HG03103 (cell line): ENCODE measurements at regions not wholly inside any gene's neighbourhood (a gene's known extent, or its start where the extent isn't known, plus 50 kb on each side); places are given as distances from the start of the nearest gene placed in this dataset.

ENCODE experiments used
- ATAC-seq: cut with Tn5 transposase; IDR thresholded peaks from one replicate; pipeline ENCODE4 v1.9.1; 2021; ENCODE audit warnings: low read depth; ENCODE audit not compliant: unreplicated experiment

DNA sequence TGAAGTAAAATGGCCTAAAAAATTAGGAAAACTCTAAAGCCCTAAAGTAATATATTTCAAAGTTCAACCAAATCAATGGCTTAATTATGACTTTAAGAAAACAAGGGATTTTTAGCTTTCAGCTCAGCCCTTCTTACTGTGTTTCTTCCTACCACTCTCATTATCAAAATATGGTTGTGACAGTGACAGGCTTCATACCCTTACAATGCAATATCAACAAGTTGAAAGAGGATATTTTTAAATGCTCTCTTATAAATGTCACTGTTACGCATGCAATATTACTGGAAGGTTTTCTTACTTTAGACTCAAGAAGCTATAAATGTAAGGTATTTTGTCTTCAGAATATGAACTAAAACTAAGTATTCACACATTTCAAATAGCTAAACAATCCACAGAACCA lies 1225.7 kb upstream of the MIR17HG start:
- no peak for ATAC-seq

DNA sequence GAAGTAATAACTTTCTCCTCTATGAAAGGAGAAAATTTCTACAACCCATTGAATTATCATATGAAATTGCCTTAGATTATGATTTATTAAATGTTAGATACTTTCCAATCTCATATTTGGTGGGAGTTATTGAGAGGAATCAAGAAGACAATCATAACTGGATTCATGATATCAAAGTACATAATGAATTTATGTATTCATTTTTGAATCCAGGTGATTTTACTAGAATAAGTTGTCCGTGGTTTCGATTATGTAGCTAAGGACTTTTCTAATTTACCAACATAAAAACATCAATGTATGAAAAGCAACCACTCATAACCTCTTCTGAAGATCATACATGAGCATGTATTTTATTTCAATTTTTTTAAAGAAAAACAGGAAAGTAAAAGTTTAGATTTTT lies 1225.0 kb upstream of the MIR17HG start:
- no peak for ATAC-seq

DNA sequence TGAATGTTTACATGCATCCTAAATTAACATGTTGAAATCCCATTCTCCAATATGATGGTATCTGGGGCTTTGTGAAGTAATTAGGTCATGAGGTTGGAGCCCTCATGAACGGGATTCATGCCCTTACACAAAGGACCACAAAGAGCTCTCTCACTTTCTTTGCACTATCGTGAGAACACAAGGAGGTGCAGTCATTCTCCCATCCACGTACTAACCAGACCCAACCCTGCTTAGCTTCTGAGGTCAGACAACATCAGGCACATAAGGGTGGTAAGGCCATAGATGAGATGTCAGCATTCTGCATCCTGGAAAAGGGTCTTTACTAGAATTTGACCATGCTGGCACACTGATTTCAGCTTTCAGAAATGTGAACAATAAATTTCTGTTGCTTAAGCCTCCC lies 1211.9 kb upstream of the MIR17HG start:
- ATAC-seq: no peak

DNA sequence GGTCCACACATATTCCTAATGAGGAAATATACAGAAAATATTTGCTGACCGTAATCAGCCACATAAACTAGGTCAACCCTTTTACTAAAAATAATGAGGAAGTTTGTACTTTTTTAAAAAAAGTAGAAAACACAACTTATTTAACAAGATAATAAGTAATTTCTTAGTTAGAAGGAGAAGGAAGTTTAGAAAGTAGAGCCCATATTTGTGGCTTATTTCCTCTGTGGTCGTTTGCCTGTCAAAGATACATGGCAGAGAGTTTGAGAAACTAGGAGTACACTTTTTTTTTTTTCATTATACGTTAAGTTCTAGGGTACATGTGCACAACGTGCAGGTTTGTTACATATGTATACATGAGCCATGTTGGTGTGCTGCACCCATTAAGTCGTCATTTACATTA lies 1205.2 kb upstream of the MIR17HG start:
- ATAC-seq: no peak

DNA sequence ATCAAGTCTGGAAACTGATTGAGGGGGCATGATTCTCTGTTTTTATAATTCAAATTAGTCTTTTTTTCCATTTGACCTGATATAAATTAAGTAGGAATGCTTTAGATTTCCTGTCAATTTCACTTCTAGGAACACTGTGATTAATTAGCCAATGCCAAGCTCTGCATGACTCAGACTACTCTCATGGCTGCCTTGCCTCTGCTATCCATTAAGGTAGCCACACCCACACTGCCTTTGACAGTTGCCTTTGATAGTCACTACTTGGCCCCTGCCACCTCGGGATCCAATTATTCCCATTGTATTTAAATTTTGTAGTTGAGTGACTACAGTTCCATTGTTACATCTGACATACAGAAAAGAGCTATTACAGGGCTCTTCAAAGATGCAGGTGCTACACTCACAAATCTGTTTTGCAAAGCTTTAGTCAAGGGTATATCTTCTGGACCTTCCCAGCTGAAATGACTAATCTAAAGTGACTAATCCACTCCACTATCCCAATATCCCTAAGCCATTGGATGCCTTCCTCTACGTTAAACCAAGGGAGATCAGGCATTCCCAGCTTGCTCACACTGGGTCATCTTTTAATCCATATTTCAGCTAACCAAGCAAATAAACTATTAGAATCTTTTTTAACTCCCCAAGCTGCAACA lies 1193.1 kb upstream of the MIR17HG start:
- ATAC-seq: no peak

DNA sequence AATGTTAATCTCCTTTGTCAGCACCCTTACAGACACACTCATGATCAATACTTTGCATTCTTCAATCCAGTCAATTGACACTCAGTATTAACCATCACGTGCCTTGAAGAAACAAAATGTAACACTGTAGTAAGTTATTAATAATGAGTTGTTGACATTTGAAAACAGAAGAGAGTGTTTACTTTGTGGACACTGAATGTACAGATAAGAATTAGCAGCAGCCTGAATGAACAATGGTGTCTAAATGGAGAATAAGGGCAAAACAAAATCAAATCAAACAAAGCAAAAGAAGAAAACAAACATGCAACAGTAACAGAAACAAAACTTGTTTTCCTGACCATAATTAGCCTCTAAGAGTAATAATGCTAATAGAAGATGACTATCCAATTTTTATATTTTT lies 1191.1 kb upstream of the MIR17HG start:
- no peak for ATAC-seq

DNA sequence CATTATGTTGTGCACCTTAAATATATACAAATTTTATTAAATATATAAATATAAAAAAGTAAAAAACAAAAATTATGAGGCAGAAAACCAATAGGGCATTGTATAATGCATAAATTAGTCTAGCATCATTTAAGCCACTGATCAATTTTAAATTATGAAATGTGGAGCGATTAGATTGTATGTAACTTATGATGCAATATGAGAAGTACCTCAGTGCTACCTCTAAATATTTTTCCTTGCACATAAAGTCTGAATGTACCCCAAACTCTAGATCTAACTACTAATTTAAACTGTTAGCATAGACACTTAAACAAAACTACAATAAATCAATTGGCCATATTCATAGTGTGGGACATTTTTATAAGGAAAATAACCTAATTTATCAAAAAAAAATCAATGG lies 1178.5 kb upstream of the MIR17HG start:
- no peak for ATAC-seq

DNA sequence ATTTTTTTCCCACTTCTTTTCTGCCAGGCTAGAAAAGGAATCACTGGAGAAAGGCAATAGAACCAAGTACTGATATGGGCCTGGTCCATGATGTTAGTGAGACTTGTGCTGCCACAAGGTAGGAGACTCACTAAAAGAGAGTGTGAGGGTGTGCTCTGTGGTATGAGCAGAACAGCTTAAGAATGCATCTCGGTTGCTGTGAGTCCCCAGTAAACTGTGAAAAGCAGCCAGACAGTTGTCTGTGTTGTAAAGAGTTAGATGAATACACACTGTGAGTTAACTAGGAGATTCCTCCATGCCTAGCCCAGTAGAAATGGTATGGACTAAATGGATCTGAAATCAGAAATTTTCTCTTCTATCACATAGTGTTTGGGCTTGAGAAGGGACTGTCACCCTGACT lies 1177.3 kb upstream of the MIR17HG start:
- no peak for ATAC-seq

DNA sequence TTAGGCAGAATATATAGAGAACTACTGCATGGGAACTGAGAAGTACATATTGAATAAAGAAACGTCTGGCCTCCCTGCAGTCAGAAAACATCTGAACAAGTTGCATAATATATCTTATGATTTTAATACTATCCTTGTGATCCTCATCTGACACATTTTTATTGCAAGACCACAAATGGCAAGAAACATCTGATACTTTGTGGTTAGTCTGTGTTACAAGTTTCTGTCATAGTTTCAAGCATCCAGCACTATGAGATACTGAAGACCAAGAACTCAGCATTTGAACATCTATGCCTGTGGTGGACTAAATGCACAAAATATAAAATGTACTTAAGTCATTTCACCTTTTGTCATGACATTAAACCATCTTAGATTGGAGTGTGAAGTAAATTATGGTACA lies 1175.8 kb upstream of the MIR17HG start:
- no peak for ATAC-seq

DNA sequence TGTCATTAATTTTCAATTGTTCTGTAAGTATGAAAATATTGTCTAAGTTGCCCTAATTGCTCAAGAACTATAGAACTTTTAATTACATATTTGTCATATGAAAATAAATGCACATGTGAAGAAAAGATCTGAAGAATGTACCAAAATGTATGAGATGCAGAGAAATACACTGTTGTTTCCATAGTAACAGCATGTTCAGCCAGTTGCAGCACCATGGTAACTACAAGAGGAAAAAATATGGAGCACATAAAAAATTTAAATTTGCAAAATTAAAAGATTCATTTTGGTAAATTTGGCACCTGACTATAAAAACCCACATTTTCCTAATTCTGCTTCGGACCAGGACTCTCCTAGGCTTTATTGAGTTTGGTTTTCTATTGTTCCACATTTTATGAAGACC lies 1170.0 kb upstream of the MIR17HG start:
- ATAC-seq: no peak

DNA sequence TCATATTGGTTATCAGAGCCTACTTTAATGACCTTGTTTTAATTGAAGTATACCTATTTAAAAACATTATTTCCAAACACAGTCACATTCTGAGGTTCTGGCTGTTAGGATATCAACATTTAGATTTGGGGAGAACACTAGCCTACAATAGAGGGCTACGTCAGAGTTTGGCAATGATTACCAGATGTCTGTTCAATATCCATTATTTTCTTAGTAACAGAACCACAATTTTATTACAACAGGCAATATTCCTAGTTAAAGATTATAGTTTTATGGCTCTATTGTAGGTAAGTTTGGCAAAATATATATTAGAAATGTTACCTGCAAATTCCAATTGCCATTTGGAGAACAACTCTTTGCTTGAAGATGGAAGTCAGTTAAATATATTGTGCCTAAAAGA lies 1163.1 kb upstream of the MIR17HG start:
- ATAC-seq: no peak

DNA sequence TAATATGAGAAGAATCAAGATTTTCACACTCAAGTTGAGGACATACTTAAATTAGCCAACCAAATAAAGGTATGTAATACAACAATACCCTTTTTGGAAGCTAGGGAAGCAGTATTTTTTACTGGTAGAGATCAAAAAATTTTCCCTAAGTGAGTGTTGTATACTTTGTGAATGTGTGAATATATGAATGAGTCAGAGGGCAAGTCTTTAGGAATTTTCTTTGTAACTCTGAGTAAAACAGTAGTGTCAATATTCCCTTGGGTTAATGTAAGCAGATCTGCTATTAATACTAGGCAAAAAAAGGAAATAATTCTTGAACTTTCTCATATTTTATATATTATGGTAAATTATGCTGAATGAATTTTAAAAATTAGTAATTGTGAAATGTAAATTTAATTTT lies 1161.8 kb upstream of the MIR17HG start:
- no peak for ATAC-seq

DNA sequence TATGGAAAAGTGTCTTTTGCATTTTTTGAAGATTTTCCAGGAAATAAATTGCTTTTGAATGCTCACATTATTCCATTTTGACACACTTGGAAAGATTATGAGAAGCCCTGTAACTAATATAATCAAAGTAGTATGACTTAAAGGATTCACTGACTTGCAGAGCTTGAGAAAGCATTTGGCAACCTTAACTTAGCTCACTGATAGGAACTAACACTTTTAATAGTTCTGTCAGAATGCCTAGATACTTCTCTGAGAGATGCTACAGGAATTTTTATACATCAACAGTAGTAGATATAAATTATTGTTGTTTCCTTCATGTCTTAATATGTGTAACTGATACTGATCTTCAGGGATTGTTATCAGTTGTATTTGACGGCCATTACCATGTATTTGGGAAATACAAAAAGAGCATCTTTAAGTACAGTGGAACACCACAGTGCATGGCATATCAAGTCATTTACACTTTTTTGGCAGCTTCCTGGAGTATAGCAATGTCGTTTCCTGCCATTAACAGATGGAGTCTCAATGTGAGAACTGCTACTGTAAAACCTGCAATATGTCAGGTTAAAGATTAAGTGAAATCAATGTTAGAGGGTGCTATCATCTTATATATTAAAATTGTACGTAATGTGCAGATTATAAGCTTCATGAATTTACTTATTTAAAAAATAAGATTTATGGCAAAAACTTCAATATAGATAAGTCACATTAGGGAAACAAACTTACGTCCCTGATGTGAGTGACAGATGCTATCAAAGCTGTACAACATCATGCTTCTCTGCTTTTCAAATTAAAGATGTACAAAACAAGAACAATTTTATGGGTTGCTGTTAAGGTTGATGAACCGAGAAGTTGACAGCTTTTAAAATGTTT lies 1159.8 kb upstream of the MIR17HG start:
- no peak for ATAC-seq

DNA sequence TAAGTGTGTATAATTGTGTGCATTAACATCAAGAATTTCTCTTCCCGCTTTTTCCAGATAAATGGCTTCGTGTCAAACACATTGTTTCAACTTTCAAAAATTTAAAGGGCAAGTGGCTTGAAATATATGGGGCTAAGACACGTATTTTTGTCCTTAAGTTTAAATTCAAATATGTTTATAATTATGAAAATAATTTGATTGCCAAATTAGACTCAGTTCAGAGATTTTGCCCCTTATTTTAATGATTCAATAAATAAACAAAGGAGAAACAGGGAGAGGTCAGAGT lies 1159.2 kb upstream of the MIR17HG start:
- no peak for ATAC-seq

DNA sequence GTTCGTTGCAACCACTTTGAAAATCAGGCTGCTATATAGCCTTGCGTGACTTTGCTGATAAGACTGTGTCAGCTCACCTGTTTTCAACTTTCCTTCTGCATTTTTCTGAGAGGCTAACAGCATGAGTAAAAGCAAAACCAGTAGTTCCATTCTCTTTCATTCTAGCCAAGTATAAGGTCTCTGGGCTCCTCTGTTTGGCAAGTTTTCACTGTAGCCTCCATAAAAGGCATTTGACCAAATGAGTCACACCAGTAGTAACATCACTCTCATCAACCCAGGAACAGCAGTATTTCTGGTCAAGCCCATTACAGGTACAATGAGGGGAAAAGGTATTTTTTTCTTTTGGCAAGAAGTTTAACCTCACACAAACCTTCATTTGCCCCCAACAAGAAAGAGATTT lies 1149.8 kb upstream of the MIR17HG start:
- ATAC-seq: no peak

DNA sequence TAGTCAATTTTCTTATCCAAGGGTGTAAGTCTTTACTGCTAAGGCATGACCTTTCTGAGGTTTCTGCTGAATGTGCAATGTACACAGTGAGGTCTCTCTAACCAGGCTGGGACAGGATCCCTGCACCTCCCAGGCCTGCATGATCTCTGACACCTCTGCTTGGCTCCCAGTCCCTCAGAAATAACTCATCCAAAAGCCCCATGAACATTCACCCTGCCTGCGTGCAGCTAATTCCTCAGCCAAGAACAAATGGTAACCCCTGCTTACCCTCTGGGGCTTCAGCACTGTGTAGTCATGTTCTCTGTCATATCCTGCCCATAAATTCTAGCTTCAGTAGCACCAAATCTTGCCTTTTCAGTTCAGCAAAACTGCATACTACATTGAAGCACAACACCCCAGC lies 1146.3 kb upstream of the MIR17HG start:
- ATAC-seq: no peak

DNA sequence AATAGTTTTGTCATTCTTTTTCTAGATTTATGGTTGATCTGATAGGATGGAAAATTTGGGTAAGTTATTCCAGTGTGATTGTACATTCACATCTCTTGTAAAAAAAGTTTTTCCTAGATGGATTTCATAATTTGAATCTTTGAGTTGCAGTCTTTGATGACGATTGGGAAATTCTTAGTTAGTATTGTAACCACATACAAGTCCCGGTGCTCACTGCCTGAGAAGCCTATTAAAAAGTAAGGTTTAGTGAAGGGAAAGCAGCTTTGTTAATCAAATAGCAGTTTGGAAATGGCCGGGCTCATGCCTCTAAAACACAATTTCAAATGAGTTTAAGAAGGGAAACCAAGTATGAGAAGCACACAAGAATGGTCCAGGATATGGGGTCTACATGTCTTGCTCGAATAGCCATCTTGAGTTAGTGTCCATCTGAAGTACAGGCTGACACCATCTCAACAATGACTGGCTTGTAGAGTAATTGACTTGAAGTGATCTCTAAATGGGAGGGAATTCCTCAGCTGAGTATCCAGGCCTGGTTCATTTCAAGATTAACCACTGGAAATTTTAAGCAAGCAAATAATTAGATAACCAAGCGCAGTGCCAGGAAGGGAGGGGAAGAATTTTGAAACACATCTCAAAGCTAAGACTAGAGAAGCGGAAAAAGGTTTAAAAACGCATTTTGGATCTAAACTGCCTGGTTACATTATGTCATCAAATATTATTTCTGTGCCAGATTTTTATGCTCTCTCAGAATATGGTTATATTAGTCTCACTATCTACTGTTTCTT lies 1145.6 kb upstream of the MIR17HG start:
- no peak for ATAC-seq

DNA sequence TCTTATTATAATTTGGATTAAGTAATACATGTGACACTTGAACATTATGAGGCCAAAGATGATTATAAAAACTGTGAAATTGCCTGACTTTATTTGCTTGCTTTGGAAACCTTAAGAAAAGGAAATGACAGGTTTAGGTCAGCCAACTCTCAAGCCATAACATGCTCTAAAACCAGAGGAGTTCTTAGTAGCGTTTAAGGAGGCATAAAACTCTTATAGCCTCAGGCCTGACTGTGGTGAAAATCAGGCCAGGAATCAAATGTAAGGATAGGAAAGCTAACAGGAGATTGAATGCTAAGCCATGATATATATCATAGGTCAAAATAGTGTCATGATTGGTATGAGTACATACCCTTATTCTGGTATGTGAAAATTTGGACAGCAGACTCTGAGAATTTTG lies 1142.4 kb upstream of the MIR17HG start:
- ATAC-seq: no peak

DNA sequence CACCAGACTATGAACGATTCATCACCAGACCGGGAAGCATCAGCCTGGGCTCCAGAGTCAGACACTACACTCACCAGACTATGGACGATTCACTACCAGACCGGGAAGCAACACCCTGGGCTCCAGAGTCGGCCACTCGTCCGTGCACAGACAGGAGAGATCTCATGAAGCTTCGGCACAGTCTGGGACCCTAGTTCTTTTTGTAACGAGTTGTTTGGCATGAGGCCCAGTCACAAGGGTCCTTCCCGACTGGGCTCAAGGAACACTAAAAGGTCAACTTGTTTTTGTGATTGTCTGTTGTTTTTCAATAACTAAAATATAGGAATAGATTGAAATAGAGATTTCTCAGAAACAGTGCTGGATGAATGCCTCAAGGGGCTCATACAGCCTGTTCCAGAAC lies 1141.6 kb upstream of the MIR17HG start:
- no peak for ATAC-seq

DNA sequence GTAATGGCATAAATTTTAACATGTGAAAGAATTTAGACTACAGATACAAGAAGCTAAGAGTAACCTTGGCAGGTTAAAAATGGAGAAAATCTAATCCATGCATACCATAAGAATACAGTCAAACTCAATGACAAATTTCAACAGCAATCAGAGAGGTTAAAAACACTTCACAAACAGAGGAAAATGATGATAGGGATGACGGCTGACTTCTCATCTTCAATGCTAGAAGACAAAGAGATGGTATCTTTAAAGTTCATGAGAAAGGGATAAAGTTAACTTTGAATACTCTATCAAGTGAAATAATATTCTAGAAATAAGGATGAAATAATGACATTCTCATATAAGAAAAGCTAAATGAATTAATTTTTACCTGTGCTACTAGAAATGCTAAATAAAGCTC lies 1130.2 kb upstream of the MIR17HG start:
- ATAC-seq: no peak

DNA sequence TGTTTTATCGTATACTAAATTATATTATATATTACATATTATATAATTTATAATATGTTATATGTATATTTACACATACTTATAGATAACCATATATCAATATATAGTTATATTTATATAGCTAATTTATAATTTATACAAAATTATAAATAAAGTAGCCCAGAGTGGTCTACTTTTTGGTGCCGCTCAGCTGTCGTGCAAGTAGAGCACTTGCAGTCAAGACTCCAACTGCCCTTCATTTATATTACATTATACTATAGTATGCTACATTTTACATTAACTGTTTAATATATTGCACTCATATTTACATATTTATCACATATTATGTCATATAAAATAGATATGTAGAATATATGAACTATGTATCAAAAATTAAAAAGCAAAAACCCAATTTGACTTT lies 1124.7 kb upstream of the MIR17HG start:
- ATAC-seq: no peak

DNA sequence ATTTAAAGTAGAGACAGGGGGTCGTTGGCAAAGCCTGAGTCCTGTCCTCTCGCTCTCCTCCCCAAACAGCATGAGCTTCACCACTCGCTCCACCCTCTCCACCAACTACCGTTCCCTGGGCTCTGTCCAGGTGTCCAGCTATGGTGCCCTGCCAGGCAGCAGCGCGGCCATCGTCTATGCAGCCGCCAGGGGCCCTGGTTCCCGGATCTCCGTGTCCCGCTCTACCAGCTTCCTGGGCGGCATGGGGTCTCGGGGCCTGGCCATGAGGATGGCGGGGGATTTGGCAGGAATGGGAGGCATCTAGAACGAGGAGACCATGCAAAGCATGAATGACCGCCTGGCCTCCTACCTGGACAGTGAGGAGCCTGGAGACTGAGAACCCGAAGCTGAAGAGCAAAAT lies 1117.2 kb upstream of the MIR17HG start:
- ATAC-seq: no peak
